ENCODE measurements at regions not wholly inside any gene's neighbourhood (a gene's known extent, or its start where the extent isn't known, plus 50 kb on each side); places are given as distances from the start of the nearest gene placed in this dataset.

DNA sequence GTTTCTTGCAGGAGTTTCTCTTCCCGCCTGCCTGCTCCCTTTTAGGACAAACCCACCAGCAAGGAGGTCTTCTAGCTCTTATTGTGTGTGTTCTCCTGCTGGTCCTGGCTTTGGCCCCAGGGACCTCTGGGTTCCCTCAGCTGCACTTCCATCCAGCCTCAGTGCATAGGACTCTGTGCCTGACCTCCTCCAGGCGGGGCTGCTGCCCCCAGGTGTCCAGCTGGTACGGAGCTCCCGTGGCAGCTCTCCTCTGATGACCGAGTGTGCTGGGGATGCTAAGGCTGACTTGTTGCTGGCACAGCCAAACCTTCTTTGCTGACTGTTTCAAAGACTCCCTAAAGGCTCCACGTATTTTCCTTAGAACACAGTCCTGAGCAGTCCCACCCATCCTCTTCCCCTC is 126.5 kb downstream of the GPCPD1 start:
- no peaks in the 10 kb centered on the region for H4K20me1 ChIP-seq (replicated peaks in 1 of 2; ENCODE audit: control insufficient read depth in 1 of 2, insufficient read depth in 2 of 2, low read length in 2 of 2)
- no peaks in the 10 kb centered on the region for H3K36me3 ChIP-seq (ENCODE audit: control insufficient read depth in 2 of 4, insufficient read depth in 4 of 4, low read length in 3 of 4)
- no peak overlapping the region for H2BK5ac ChIP-seq (ENCODE audit: low read depth, low read length)
- no peak overlapping the region for H2AK5ac ChIP-seq (ENCODE audit: low read depth, low read length)
- no peak overlapping the region for H2BK20ac ChIP-seq (ENCODE audit: low read length)
- no peak overlapping the region for H2BK15ac ChIP-seq (ENCODE audit: low read length)
- no peaks in the 10 kb centered on the region for H3K79me2 ChIP-seq (ENCODE audit: control insufficient read depth in 1 of 2, insufficient read depth in 2 of 2, low read length in 2 of 2)
- no peak overlapping the region for H3K4ac ChIP-seq (replicated peaks; ENCODE audit: insufficient read length, low read depth, low read length)
- no peak overlapping the region for H4K5ac ChIP-seq (ENCODE audit: insufficient read length, low read depth, low read length)
- CTCF ChIA-PET (ENCODE audit: partially characterized antibody), result interaction anchor here (0.8 to 1.7 kb wide), 9 partner anchors 13 to 488 kb away, joined by 3 to 6 read pairs (median 3); no protein-coding TSS in a partner anchor
- FAIRE-seq (no peak), DNase-seq (ENCODE audit: low read depth in 1 of 2, low spot score in 2 of 2) (no peak)
- H2AFZ ChIP-seq (ENCODE audit: low read length), result no peak overlapping the region
- H3K56ac ChIP-seq (replicated peaks; ENCODE audit: insufficient read length, low read depth, low read length), result no peak overlapping the region
- no peak overlapping the region for H4K91ac ChIP-seq (replicated peaks; ENCODE audit: insufficient read length, low read length)
- no peaks in the 10 kb centered on the region for H3K23me2 ChIP-seq (ENCODE audit: low read depth, low read length)
- no peaks in the 10 kb centered on the region for H3K79me1 ChIP-seq (ENCODE audit: low read depth, low read length)
- POLR2A ChIA-PET (ENCODE audit: partially characterized antibody), result interaction anchor here (1.2 kb wide), 1 partner anchor 12 kb away, joined by 3 read pairs; no protein-coding TSS in a partner anchor
- no peak overlapping the region for H2BK12ac ChIP-seq (ENCODE audit: low read depth, low read length)
- no peaks in the 10 kb centered on the region for H3K4me1 ChIP-seq (replicated peaks in 1 of 4; ENCODE audit: control insufficient read depth in 3 of 4, insufficient read depth in 4 of 4, low read length in 3 of 4)
- H2BK120ac ChIP-seq (replicated peaks; ENCODE audit: low read depth, low read length), result no peak overlapping the region
- H3K4me2 ChIP-seq (ENCODE audit: insufficient read depth in 1 of 2, low read depth in 2 of 2, low read length in 2 of 2), result no peak overlapping the region
- H3K27ac ChIP-seq (ENCODE audit: low read depth, low read length), result no peak overlapping the region
- no peak overlapping the region for H3K18ac ChIP-seq (ENCODE audit: extremely low read depth, low read length)
- whole genome bisulfite sequencing, 2 experiments (ENCODE audit: extremely low coverage in 1 of 2, insufficient coverage in 1 of 2, insufficient read length in 1 of 2, insufficient replicate concordance in 2 of 2, low coverage in 1 of 2, low lambda C conversion rate in 2 of 2, missing lambda C conversion rate in 1 of 2), result 80% methylated on average over 6 of the region's 6 CpGs; no CpG with 5 or more reads in 1 of the 2 experiments
- no peak overlapping the region for H3K4me3 ChIP-seq (ENCODE audit: extremely low read depth in 1 of 4, insufficient read depth in 2 of 4, low read depth in 3 of 4, low read length in 4 of 4)
- H3K9ac ChIP-seq (replicated peaks in 1 of 4; ENCODE audit: extremely low read depth in 1 of 4, low read depth in 3 of 4, low read length in 3 of 4), result no peak overlapping the region
- H4K8ac ChIP-seq (ENCODE audit: extremely low read depth, insufficient read depth, low read length), result peak overlapping the region; percentile 72
- no peak overlapping the region for H3K23ac ChIP-seq (ENCODE audit: insufficient read length)
- no peak for TF ChIP-seq EP300 (IDR thresholded peaks at IDR 0.05; ENCODE audit: borderline replicate concordance in 1 of 2, low read depth in 2 of 2, low read length in 2 of 2)
- TF ChIP-seq MAFK (IDR thresholded peaks at IDR 0.05; ENCODE audit: low read depth, low read length), result no peak
- no peak for TF ChIP-seq NRF1 (IDR thresholded peaks at IDR 0.05; ENCODE audit: low read depth, low read length)
- TF ChIP-seq RAD21 (IDR thresholded peaks at IDR 0.05 in 1 of 2, conservative IDR thresholded peaks at IDR 0.05 in 1 of 2; ENCODE audit: low read depth in 2 of 2, low read length in 2 of 2), result peak in 1 of 2 experiments; percentile 20; a peak in 1 of 4 replicates
- TF ChIP-seq, protein P1, sequence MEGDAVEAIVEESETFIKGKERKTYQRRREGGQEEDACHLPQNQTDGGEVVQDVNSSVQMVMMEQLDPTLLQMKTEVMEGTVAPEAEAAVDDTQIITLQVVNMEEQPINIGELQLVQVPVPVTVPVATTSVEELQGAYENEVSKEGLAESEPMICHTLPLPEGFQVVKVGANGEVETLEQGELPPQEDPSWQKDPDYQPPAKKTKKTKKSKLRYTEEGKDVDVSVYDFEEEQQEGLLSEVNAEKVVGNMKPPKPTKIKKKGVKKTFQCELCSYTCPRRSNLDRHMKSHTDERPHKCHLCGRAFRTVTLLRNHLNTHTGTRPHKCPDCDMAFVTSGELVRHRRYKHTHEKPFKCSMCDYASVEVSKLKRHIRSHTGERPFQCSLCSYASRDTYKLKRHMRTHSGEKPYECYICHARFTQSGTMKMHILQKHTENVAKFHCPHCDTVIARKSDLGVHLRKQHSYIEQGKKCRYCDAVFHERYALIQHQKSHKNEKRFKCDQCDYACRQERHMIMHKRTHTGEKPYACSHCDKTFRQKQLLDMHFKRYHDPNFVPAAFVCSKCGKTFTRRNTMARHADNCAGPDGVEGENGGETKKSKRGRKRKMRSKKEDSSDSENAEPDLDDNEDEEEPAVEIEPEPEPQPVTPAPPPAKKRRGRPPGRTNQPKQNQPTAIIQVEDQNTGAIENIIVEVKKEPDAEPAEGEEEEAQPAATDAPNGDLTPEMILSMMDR (IDR thresholded peaks at IDR 0.05; ENCODE audit: control extremely low read depth in 1 of 3, insufficient read depth in 1 of 3, low read depth in 1 of 3, low read length in 3 of 3), result peak in 2 of 3 experiments; percentile 2 to 11; a peak in 1 of 4 replicates
- no peak overlapping the region for H3K14ac ChIP-seq (ENCODE audit: insufficient read length)
- H3K9me3 ChIP-seq (ENCODE audit: insufficient read depth in 2 of 2, low read depth in 1 of 2, low read length in 1 of 2), result no peaks in the 10 kb centered on the region
- no peaks in the 10 kb centered on the region for H3K27me3 ChIP-seq (replicated peaks in 1 of 4; ENCODE audit: control insufficient read depth in 3 of 4, extremely low read depth in 1 of 4, insufficient read depth in 3 of 4, low read length in 3 of 4)
